Effector memory CD8-positive, alpha-beta T cell (primary cell): ENCODE measurements at regions not wholly inside any gene's neighbourhood (a gene's known extent, or its start where the extent isn't known, plus 50 kb on each side); places are given as distances from the start of the nearest gene placed in this dataset.
"Not testable (repeated sequence)": the region's sequence is repeated elsewhere in the genome, so short reads cannot be mapped to it uniquely, and the experiment has no call there.

Experiments used
- ATAC-seq: fragments of 150-1000 bp; cut with Tn5 transposase; replicated peaks from 2 replicates; pipeline ENCODE4 v1.10.0; 2021; ENCODE audit warnings: mild to moderate bottlenecking, moderate library complexity
- DNase-seq, 3 experiments: peaks; one replicate each; pipeline ENCODE4 v3.0.0; 2021
- H3K27ac Mint-ChIP-seq, 2 donors: one replicate each; pipeline ENCODE4 v1.8.0; 2022; ENCODE audit warnings: mild to moderate bottlenecking in 2 of 2, mixed read lengths in 2 of 2, moderate library complexity in 2 of 2
- H3K27me3 Mint-ChIP-seq, 2 donors: one replicate each; pipeline ENCODE4 v1.8.0; 2022; ENCODE audit warnings: mixed read lengths in 2 of 2
- H3K36me3 Mint-ChIP-seq: one replicate; pipeline ENCODE4 v1.8.0; 2022; ENCODE audit warnings: mild to moderate bottlenecking, moderate library complexity, mixed read lengths; ENCODE audit not compliant: insufficient read depth
- H3K4me1 Mint-ChIP-seq, 2 donors: one replicate each; pipeline ENCODE4 v1.8.0; 2022; ENCODE audit warnings: low read depth in 2 of 2, mixed read lengths in 2 of 2
- H3K4me3 Mint-ChIP-seq, 2 donors: one replicate each; pipeline ENCODE4 v1.8.0; 2022; ENCODE audit warnings: mild to moderate bottlenecking in 2 of 2, mixed read lengths in 2 of 2, moderate library complexity in 2 of 2
- H3K9me3 Mint-ChIP-seq, 2 donors: one replicate each; pipeline ENCODE4 v1.8.0; 2022; ENCODE audit warnings: mixed read lengths in 2 of 2

GRCh38 chr5:93219641-93220145, 361.3 kb downstream of the NR2F1-AS1 start:
- H3K36me3 Mint-ChIP-seq = no peaks in the 10 kb centered on the region
- DNase-seq = no peak

GRCh38 chr5:93213111-93213794, 367.8 kb downstream of the NR2F1-AS1 start:
- ATAC-seq = not testable (repeated sequence)

More at GRCh38 chr5:93219641-93220145, 361.3 kb downstream of the NR2F1-AS1 start:
- Mint-ChIP-seq H3K27ac (no peak overlapping the region), H3K9me3 (peaks cover 0 to 2% of the 10 kb centered on the region in 2 donors), H3K4me3 (no peak overlapping the region), H3K4me1 (no peaks in the 10 kb centered on the region), H3K27me3 (no peaks in the 10 kb centered on the region)
- no peak for ATAC-seq

GRCh38 chr5:93209476-93209875, 371.5 kb downstream of the NR2F1-AS1 start:
- Mint-ChIP-seq H3K4me3 (no peak overlapping the region), H3K9me3 (peaks cover 4 to 16% of the 10 kb centered on the region in 2 donors), H3K27ac (no peak overlapping the region), H3K4me1 (no peaks in the 10 kb centered on the region), H3K36me3 (no peaks in the 10 kb centered on the region), H3K27me3 (no peaks in the 10 kb centered on the region)
- DNase-seq (no peak), ATAC-seq (no peak)

More at GRCh38 chr5:93213111-93213794, 367.8 kb downstream of the NR2F1-AS1 start:
- H3K36me3 Mint-ChIP-seq, H3K27ac Mint-ChIP-seq, DNase-seq, H3K27me3 Mint-ChIP-seq, H3K4me1 Mint-ChIP-seq, H3K9me3 Mint-ChIP-seq, H3K4me3 Mint-ChIP-seq: not testable (repeated sequence)

DNA sequence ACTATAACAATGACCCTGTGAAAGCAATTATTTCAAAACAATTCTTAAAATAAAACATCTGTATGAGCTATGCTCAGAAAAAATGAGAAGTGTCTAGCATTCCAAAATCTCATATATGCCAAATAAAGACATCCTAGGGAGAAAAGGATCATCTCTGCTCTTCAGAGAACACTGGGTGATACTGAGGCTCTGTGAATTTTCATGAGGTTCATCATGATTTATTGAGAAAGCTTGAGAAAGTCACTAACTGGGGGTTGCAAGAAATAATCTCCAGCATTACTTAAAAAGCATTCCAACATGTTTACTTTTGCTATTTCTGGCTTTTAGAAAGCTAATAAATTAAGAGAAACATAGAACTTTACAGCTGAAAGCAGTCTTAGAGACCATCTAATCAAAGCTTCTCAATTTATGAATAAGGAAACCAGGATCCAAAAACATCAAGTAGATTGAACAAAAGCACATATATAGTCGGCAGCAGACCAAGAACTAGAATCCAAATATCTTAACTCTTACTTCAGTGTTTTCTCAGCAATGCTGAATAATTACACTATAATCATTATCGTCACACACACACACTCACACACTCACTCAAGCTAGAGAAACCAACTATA, 372.8 kb downstream of the NR2F1-AS1 start:
- no peak overlapping the region for H3K4me3 Mint-ChIP-seq
- H3K27me3 Mint-ChIP-seq = no peaks in the 10 kb centered on the region
- H3K27ac Mint-ChIP-seq = no peak overlapping the region
- ATAC-seq = no peak
- H3K9me3 Mint-ChIP-seq = peaks cover 4 to 16% of the 10 kb centered on the region in 2 donors
- no peaks in the 10 kb centered on the region for H3K36me3 Mint-ChIP-seq
- no peak for DNase-seq
- no peaks in the 10 kb centered on the region for H3K4me1 Mint-ChIP-seq

DNA sequence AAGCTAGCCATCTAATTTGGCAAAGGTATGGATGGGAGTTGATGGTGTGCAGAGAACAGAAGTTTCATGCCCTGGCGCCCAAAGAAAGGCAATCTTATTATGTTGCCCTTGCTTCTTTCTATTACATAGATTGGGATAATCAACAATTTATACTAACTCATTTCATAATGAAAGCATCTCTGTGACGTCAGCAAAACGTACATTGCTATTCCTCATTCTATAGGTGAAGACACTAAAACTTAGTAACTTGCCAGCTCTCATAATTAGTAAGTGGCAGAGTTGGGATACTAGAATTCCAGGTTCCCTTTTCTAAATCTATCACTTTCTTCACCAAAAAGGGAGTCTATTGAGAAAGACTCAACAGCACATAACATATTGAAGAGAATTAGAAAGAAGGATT, 374.8 kb downstream of the NR2F1-AS1 start:
- Mint-ChIP-seq H3K36me3 (no peaks in the 10 kb centered on the region), H3K9me3 (peaks cover 4 to 16% of the 10 kb centered on the region in 2 donors), H3K4me1 (no peaks in the 10 kb centered on the region), H3K27ac (no peak overlapping the region), H3K27me3 (no peaks in the 10 kb centered on the region), H3K4me3 (no peak overlapping the region)
- no peak for DNase-seq
- no peak for ATAC-seq

GRCh38 chr5:93201061-93201460, 380.0 kb downstream of the NR2F1-AS1 start:
- Mint-ChIP-seq H3K4me3 (no peak overlapping the region), H3K27me3 (no peaks in the 10 kb centered on the region)

DNA sequence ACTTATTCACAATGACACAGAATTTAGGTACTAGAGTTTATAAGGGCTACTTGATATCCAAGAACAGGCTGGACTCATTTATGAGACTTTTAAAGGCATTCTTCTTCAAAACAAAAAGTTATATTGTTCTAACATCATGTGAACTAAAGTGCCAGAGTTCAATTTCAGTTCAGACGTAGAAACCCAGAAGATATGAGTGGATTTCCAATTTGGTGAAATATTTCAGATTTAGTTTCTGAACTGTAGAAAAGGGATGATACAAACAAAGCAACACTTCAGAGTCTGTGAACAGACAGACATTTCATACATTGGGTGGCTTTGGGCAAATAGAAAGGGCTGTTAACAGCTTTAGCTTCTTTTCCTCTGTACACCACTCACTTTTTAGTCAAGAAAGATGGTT, 384.0 kb downstream of the NR2F1-AS1 start:
- Mint-ChIP-seq H3K27me3 (no peaks in the 10 kb centered on the region), H3K36me3 (no peaks in the 10 kb centered on the region), H3K9me3 (peaks cover 0 to 2% of the 10 kb centered on the region in 2 donors), H3K4me1 (no peaks in the 10 kb centered on the region), H3K27ac (no peak overlapping the region), H3K4me3 (no peak overlapping the region)
- ATAC-seq = no peak
- no peak for DNase-seq

More at GRCh38 chr5:93201061-93201460, 380.0 kb downstream of the NR2F1-AS1 start:
- Mint-ChIP-seq H3K36me3 (no peaks in the 10 kb centered on the region), H3K27ac (no peak overlapping the region), H3K9me3 (peaks cover 4 to 8% of the 10 kb centered on the region in 2 donors), H3K4me1 (no peaks in the 10 kb centered on the region)
- no peak for ATAC-seq
- DNase-seq = no peak

- H3K36me3 Mint-ChIP-seq = no peaks in the 10 kb centered on the region
- no peaks in the 10 kb centered on the region for H3K4me1 Mint-ChIP-seq
- H3K27ac Mint-ChIP-seq = no peak overlapping the region
- DNase-seq = no peak
- no peaks in the 10 kb centered on the region for H3K27me3 Mint-ChIP-seq
- no peak overlapping the region for H3K4me3 Mint-ChIP-seq
- no peak for ATAC-seq
- H3K9me3 Mint-ChIP-seq = peaks cover 0 to 2% of the 10 kb centered on the region in 2 donors
Measured at GRCh38 chr5:93193431-93194347, 387.3 kb downstream of the NR2F1-AS1 start.

GRCh38 chr5:93192683-93193082, 388.3 kb downstream of the NR2F1-AS1 start:
- Mint-ChIP-seq H3K36me3 (no peaks in the 10 kb centered on the region), H3K9me3 (peaks cover 2 to 6% of the 10 kb centered on the region in 2 donors), H3K27ac (no peak overlapping the region), H3K27me3 (no peaks in the 10 kb centered on the region), H3K4me1 (no peaks in the 10 kb centered on the region), H3K4me3 (no peak overlapping the region)
- DNase-seq = no peak
- ATAC-seq = no peak

DNA sequence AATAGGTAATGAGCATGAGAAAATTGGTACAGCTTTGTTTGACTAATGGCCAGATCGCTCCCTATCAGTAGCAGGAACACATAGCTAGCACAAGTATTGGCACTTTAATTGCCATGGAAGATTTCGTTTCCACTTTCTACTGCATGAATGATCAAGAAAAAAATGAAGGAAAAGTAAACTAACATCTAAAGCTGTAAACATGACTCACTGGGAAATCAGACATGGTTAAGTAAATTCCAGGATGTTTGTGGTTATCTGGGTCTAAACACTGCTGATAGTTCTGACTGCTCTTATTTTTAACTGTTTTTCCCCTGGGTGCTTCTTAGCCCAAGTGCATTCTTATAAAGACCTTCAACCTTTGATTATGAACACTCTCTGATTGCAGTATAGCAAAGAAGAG, 388.9 kb downstream of the NR2F1-AS1 start:
- Mint-ChIP-seq H3K9me3 (peaks cover 2 to 6% of the 10 kb centered on the region in 2 donors), H3K4me3 (no peak overlapping the region), H3K4me1 (no peaks in the 10 kb centered on the region), H3K27me3 (no peaks in the 10 kb centered on the region), H3K27ac (no peak overlapping the region), H3K36me3 (no peaks in the 10 kb centered on the region)
- DNase-seq (no peak), ATAC-seq (no peak)

- DNase-seq = no peak
Measured at GRCh38 chr5:93191035-93191817, 389.8 kb downstream of the NR2F1-AS1 start.

GRCh38 chr5:93189707-93190120, 391.3 kb downstream of the NR2F1-AS1 start:
- DNase-seq (no peak), ATAC-seq (no peak)
- no peak overlapping the region for H3K27ac Mint-ChIP-seq
- H3K27me3 Mint-ChIP-seq = no peaks in the 10 kb centered on the region
- H3K36me3 Mint-ChIP-seq = no peaks in the 10 kb centered on the region
- H3K9me3 Mint-ChIP-seq = peaks cover 2 to 6% of the 10 kb centered on the region in 2 donors
- no peak overlapping the region for H3K4me3 Mint-ChIP-seq
- H3K4me1 Mint-ChIP-seq = no peaks in the 10 kb centered on the region

More at GRCh38 chr5:93191035-93191817, 389.8 kb downstream of the NR2F1-AS1 start:
- Mint-ChIP-seq H3K27me3 (no peaks in the 10 kb centered on the region), H3K4me3 (no peak overlapping the region), H3K9me3 (peaks cover 2 to 6% of the 10 kb centered on the region in 2 donors), H3K4me1 (no peaks in the 10 kb centered on the region), H3K27ac (no peak overlapping the region), H3K36me3 (no peaks in the 10 kb centered on the region)
- ATAC-seq = no peak
